ENCODE measurements at regions not wholly inside any gene's neighbourhood (a gene's known extent, or its start where the extent isn't known, plus 50 kb on each side); places are given as distances from the start of the nearest gene placed in this dataset.
"Not testable (repeated sequence)": the region's sequence is repeated elsewhere in the genome, so short reads cannot be mapped to it uniquely, and the experiment has no call there.

DNA sequence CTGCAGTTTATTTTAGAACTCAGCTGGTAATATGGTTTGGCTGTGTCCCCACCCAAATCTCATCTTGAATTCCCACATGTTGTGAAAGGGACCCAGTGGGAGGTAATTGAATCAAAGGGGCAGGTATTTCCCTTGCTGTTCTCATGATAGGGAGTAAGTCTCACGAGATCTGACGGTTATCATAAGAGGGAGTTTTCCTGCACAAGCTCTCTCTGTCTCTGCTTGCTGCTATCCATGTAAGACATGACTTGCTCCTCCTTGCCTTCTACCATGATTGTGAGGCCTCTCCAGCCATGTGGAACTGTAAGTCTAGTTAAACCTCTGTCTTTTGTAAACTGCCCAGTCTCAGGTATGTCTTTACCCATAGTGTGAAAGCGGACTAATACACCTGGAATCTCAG lies 360.8 kb downstream of the SFMBT2 start:
- TF ChIP-seq, protein P1, sequence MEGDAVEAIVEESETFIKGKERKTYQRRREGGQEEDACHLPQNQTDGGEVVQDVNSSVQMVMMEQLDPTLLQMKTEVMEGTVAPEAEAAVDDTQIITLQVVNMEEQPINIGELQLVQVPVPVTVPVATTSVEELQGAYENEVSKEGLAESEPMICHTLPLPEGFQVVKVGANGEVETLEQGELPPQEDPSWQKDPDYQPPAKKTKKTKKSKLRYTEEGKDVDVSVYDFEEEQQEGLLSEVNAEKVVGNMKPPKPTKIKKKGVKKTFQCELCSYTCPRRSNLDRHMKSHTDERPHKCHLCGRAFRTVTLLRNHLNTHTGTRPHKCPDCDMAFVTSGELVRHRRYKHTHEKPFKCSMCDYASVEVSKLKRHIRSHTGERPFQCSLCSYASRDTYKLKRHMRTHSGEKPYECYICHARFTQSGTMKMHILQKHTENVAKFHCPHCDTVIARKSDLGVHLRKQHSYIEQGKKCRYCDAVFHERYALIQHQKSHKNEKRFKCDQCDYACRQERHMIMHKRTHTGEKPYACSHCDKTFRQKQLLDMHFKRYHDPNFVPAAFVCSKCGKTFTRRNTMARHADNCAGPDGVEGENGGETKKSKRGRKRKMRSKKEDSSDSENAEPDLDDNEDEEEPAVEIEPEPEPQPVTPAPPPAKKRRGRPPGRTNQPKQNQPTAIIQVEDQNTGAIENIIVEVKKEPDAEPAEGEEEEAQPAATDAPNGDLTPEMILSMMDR (IDR thresholded peaks at IDR 0.05): not testable (repeated sequence)
- not testable (repeated sequence) for TF ChIP-seq POLR2A (IDR thresholded peaks at IDR 0.05)
